SKM-1 (cell line): ENCODE measurements at regions not wholly inside any gene's neighbourhood (a gene's known extent, or its start where the extent isn't known, plus 50 kb on each side); places are given as distances from the start of the nearest gene placed in this dataset.

Experiments
- DNase-seq: peaks from one replicate; lab custom pipeline; 2025; ENCODE audit not compliant: unreplicated experiment; lab: John Stamatoyannopoulos, UW

- no peak for DNase-seq
Measured at GRCh38 chr4:7128234-7128633, 60.4 kb upstream of the GRPEL1 start.

- DNase-seq: no peak
Measured at GRCh38 chr4:7127576-7127975, 59.7 kb upstream of the GRPEL1 start.

GRCh38 chr4:7126981-7127380 lies 59.1 kb upstream of the GRPEL1 start:
- DNase-seq: no peak

- peak; percentile 56 for DNase-seq
Measured at GRCh38 chr4:7124689-7125442, 57.0 kb upstream of the GRPEL1 start.

- no peak for DNase-seq
Measured at GRCh38 chr4:7121866-7122653, 54.2 kb upstream of the GRPEL1 start.

GRCh38 chr4:7121174-7121573 lies 53.3 kb upstream of the GRPEL1 start:
- no peak for DNase-seq

GRCh38 chr4:7120341-7120740 lies 52.5 kb upstream of the GRPEL1 start:
- DNase-seq: no peak

- no peak for DNase-seq
Measured at GRCh38 chr4:7118013-7118832, 50.4 kb upstream of the GRPEL1 start.
